Fibroblast of mammary gland (primary cell): ENCODE measurements at regions not wholly inside any gene's neighbourhood (a gene's known extent, or its start where the extent isn't known, plus 50 kb on each side); places are given as distances from the start of the nearest gene placed in this dataset.

Experiments used
- DNase-seq: peaks from one replicate; pipeline ENCODE4 v3.0.0-alpha.2; 2010; ENCODE audit warnings: low read depth
- H3K4me3 ChIP-seq: 2 replicates; pipeline ENCODE4 v1.5.1; 2011; ENCODE audit warnings: low read depth, mild to moderate bottlenecking, low read length, moderate library complexity; ENCODE audit not compliant: control insufficient read depth
- TF ChIP-seq, protein P1 (sequence below): conservative IDR thresholded peaks from 2 replicates; pipeline ENCODE4 v1.5.1; 2011; ENCODE audit warnings: low read depth, low read length, inconsistent platforms; ENCODE audit not compliant: control insufficient read depth, insufficient read depth

DNA sequence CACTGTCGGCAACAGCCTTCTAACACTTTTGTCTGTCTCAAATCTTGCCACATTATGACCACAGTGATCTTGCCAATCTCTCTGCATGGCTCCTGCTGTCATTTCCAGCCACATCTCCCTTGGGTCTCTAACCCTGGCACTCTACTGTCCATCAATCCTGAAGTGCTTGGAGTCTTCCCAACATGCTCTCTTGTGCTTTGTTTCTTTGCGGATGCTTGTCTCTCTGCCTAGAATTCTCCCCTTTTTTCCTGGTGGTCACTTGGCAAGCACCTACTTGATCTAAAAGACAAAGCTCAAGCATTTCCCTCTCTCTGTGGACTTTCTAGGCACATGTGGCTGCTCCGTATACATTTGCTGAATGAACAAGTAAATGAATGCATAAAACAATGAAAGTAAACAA, 290.7 kb upstream of the MAP3K7 start:
- no peak for DNase-seq
- no peak overlapping the region for H3K4me3 ChIP-seq
- TF ChIP-seq, protein P1, sequence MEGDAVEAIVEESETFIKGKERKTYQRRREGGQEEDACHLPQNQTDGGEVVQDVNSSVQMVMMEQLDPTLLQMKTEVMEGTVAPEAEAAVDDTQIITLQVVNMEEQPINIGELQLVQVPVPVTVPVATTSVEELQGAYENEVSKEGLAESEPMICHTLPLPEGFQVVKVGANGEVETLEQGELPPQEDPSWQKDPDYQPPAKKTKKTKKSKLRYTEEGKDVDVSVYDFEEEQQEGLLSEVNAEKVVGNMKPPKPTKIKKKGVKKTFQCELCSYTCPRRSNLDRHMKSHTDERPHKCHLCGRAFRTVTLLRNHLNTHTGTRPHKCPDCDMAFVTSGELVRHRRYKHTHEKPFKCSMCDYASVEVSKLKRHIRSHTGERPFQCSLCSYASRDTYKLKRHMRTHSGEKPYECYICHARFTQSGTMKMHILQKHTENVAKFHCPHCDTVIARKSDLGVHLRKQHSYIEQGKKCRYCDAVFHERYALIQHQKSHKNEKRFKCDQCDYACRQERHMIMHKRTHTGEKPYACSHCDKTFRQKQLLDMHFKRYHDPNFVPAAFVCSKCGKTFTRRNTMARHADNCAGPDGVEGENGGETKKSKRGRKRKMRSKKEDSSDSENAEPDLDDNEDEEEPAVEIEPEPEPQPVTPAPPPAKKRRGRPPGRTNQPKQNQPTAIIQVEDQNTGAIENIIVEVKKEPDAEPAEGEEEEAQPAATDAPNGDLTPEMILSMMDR: no peak

DNA sequence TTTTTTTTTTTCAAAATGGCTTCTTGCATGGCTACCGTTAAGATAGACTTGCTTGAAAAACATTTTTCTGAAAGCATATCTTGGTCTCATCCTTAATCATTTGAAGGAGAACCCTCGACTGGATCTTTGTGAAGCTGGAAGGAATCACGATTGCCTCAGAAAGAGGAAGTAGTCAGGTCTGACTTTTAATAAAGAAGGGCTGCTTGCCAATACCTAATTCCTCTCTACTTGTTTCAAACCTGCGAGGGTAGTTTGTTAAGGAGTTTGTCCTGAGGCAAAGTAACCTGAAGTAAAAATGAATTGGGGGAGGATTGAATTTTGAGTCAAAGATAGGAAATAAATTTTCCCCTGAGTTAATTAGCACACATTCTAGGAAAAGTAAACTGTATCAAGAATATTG, 288.1 kb upstream of the MAP3K7 start:
- TF ChIP-seq, protein P1: no peak
- no peak overlapping the region for H3K4me3 ChIP-seq
- no peak for DNase-seq

- no peak for DNase-seq
- no peak overlapping the region for H3K4me3 ChIP-seq
- TF ChIP-seq, protein P1: no peak
Measured at GRCh38 chr6:90872981-90873380, 286.1 kb upstream of the MAP3K7 start.

- TF ChIP-seq, protein P1: no peak
- no peak for DNase-seq
Measured at GRCh38 chr6:90870561-90870960, 283.7 kb upstream of the MAP3K7 start.

DNA sequence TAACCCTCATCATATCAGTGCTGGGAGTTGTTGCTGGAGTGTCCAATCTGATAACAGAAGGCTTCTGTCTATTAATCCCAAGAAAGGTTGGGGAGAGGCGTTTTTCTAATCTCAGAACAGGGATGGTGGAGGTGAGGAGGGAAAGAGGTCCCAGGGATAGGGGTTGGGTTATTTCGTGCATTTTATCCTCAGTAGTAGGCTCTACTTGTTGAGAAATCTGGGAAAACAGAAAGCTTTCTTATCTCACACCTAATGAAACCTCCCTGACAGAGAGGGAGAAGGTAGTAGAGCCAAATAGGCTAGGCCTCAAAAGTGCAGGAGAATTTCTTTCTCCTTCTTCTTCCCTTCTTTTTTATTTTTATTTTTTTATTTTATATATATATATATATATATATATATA, 281.8 kb upstream of the MAP3K7 start:
- H3K4me3 ChIP-seq: no peak overlapping the region
- no peak for DNase-seq
- TF ChIP-seq, protein P1: no peak

More at GRCh38 chr6:90870561-90870960, 283.7 kb upstream of the MAP3K7 start:
- no peak overlapping the region for H3K4me3 ChIP-seq

- DNase-seq: no peak
- TF ChIP-seq, protein P1: no peak
- no peak overlapping the region for H3K4me3 ChIP-seq
Measured at GRCh38 chr6:90868256-90868655, 281.4 kb upstream of the MAP3K7 start.

DNA sequence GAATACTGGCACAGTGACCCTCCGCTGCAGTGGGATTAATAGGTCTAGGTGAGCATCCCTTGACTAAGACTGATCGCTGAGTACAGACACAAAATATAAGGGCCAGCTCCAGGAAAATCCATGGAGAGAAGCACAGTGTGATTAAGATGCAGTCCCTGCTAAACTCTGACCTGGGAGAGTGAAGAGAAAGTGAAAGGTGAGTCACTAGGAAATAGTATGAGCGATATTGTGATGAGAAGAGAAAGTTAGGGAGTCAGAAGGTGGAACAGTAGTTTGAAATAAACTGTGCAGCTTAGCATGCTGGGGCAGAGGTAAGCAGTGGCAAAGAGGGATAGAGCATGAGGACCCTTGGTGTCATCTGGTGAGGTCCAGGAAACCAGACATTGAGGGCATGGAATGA, 278.6 kb upstream of the MAP3K7 start:
- no peak for DNase-seq
- H3K4me3 ChIP-seq: no peak overlapping the region
- TF ChIP-seq, protein P1: no peak
